ENCODE measurements at regions not wholly inside any gene's neighbourhood (a gene's known extent, or its start where the extent isn't known, plus 50 kb on each side); places are given as distances from the start of the nearest gene placed in this dataset.

- DNase-seq (ENCODE audit: low read depth, low spot score), result no peak
- H3K36me3 ChIP-seq (ENCODE audit: insufficient read depth, low read length), result no peaks in the 10 kb centered on the region
Measured at GRCh38 chr18:2104620-2105462, 466.5 kb downstream of the METTL4 start.

GRCh38 chr18:2108591-2108990 is 462.7 kb downstream of the METTL4 start:
- TF ChIP-seq EZH2 (IDR thresholded peaks at IDR 0.05) (no peak), FOXP2 (optimal IDR thresholded peaks at IDR 0.05; ENCODE audit: control extremely low read depth, extremely low read length, insufficient read depth) (no peak), POLR2AphosphoS5 (IDR thresholded peaks at IDR 0.05; ENCODE audit: borderline replicate concordance, low read depth, low read length) (no peak)
- no peak for DNase-seq (ENCODE audit: low read depth, low spot score)
- Histone ChIP-seq H3K36me3 (ENCODE audit: insufficient read depth, low read length) (no peaks in the 10 kb centered on the region), H3K4me3 (no peak overlapping the region), H3K27ac (no peak overlapping the region), H3K9me3 (ENCODE audit: low read depth, low read length) (no peaks in the 10 kb centered on the region), H3K9ac (ENCODE audit: insufficient read length) (no peak overlapping the region)

More at GRCh38 chr18:2104620-2105462, 466.5 kb downstream of the METTL4 start:
- Histone ChIP-seq H3K9me3 (ENCODE audit: low read depth, low read length) (no peaks in the 10 kb centered on the region), H3K9ac (ENCODE audit: insufficient read length) (no peak overlapping the region), H3K27ac (no peak overlapping the region), H3K4me3 (no peak overlapping the region)
- TF ChIP-seq POLR2AphosphoS5 (IDR thresholded peaks at IDR 0.05; ENCODE audit: borderline replicate concordance, low read depth, low read length) (no peak), EZH2 (IDR thresholded peaks at IDR 0.05) (no peak), FOXP2 (optimal IDR thresholded peaks at IDR 0.05; ENCODE audit: control extremely low read depth, extremely low read length, insufficient read depth) (no peak)

DNA sequence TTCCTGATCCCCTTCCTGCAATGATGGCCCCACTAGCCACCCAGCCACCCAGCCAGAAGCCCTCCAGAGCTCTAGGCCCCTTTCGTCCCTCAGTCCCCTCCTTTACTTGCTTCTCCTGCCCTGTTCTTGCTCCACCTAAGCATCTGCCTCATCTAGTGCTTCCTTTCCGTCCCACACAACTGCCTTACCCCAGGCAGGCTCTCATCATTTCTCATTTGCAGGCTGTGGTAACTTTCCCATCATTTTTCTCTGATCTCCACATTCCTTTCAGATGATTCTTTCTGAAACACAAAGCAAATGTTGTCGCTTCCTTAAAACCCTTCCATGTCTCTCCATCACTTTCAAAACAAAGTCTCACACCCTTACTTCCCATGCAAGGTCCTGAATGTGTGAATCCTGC is 459.8 kb downstream of the METTL4 start:
- DNase-seq (ENCODE audit: low read depth, low spot score), result no peak
- Histone ChIP-seq H3K9ac (ENCODE audit: insufficient read length) (no peak overlapping the region), H3K4me3 (no peak overlapping the region), H3K9me3 (ENCODE audit: low read depth, low read length) (no peaks in the 10 kb centered on the region), H3K27ac (no peak overlapping the region), H3K36me3 (ENCODE audit: insufficient read depth, low read length) (no peaks in the 10 kb centered on the region)
- TF ChIP-seq EZH2 (IDR thresholded peaks at IDR 0.05), result no peak
- no peak for TF ChIP-seq FOXP2 (optimal IDR thresholded peaks at IDR 0.05; ENCODE audit: control extremely low read depth, extremely low read length, insufficient read depth)
- TF ChIP-seq POLR2AphosphoS5 (IDR thresholded peaks at IDR 0.05; ENCODE audit: borderline replicate concordance, low read depth, low read length), result no peak

GRCh38 chr18:2112435-2113045 is 458.8 kb downstream of the METTL4 start:
- H3K9me3 ChIP-seq (ENCODE audit: low read depth, low read length), result no peaks in the 10 kb centered on the region
- H3K27ac ChIP-seq, result no peak overlapping the region
- H3K36me3 ChIP-seq (ENCODE audit: insufficient read depth, low read length), result no peaks in the 10 kb centered on the region
- H3K4me3 ChIP-seq, result no peak overlapping the region
- TF ChIP-seq FOXP2 (optimal IDR thresholded peaks at IDR 0.05; ENCODE audit: control extremely low read depth, extremely low read length, insufficient read depth), result no peak
- TF ChIP-seq EZH2 (IDR thresholded peaks at IDR 0.05), result no peak
- no peak for TF ChIP-seq POLR2AphosphoS5 (IDR thresholded peaks at IDR 0.05; ENCODE audit: borderline replicate concordance, low read depth, low read length)
- no peak for DNase-seq (ENCODE audit: low read depth, low spot score)
- H3K9ac ChIP-seq (ENCODE audit: insufficient read length), result no peak overlapping the region

DNA sequence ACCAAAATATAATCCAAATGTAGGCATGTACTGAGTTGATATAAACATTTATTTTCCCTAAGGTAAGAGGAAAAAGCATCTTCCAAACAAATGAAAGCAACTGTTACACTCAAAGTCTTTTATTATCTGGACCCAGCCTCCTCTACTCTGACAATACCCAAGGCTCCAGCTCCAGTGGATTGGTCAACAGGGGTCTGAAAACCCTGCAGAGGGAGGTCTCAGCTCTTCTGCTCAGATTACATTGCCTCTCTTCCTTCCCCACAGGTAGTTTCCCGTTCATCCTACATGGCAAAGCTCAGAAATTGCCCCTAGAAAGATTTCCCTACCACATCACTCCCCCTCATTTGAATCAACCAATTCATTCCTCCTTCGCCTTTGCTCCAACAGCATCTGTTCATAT is 457.0 kb downstream of the METTL4 start:
- TF ChIP-seq FOXP2 (optimal IDR thresholded peaks at IDR 0.05; ENCODE audit: control extremely low read depth, extremely low read length, insufficient read depth), result no peak
- TF ChIP-seq EZH2 (IDR thresholded peaks at IDR 0.05), result no peak
- no peak for TF ChIP-seq POLR2AphosphoS5 (IDR thresholded peaks at IDR 0.05; ENCODE audit: borderline replicate concordance, low read depth, low read length)
- no peak overlapping the region for H3K9ac ChIP-seq (ENCODE audit: insufficient read length)
- DNase-seq (ENCODE audit: low read depth, low spot score), result no peak
- H3K36me3 ChIP-seq (ENCODE audit: insufficient read depth, low read length), result no peaks in the 10 kb centered on the region
- H3K27ac ChIP-seq, result no peak overlapping the region
- no peaks in the 10 kb centered on the region for H3K9me3 ChIP-seq (ENCODE audit: low read depth, low read length)
- H3K4me3 ChIP-seq, result no peak overlapping the region

DNA sequence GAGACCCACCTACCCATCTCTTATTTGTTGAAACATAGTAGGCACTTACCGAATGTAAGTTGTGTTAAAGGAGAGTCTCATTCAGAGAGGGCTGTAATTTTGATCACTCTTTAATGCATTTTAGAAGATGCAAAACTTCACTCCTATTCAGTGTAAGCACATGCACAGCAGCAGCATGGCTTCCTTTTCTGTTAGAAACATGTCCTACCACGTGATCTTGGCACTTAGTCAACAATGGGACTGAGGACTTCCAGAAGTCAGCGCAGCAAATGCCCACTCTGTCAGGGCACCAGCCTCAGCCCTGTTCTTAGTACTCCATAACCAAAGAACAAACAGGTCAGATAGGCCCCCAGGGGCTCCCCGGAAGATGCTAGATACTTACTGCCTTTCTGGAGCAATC is 456.5 kb downstream of the METTL4 start:
- TF ChIP-seq POLR2AphosphoS5 (IDR thresholded peaks at IDR 0.05; ENCODE audit: borderline replicate concordance, low read depth, low read length) (no peak), EZH2 (IDR thresholded peaks at IDR 0.05) (no peak), FOXP2 (optimal IDR thresholded peaks at IDR 0.05; ENCODE audit: control extremely low read depth, extremely low read length, insufficient read depth) (no peak)
- no peaks in the 10 kb centered on the region for H3K36me3 ChIP-seq (ENCODE audit: insufficient read depth, low read length)
- DNase-seq (ENCODE audit: low read depth, low spot score), result no peak
- no peak overlapping the region for H3K27ac ChIP-seq
- no peak overlapping the region for H3K9ac ChIP-seq (ENCODE audit: insufficient read length)
- H3K9me3 ChIP-seq (ENCODE audit: low read depth, low read length), result no peaks in the 10 kb centered on the region
- no peak overlapping the region for H3K4me3 ChIP-seq

DNA sequence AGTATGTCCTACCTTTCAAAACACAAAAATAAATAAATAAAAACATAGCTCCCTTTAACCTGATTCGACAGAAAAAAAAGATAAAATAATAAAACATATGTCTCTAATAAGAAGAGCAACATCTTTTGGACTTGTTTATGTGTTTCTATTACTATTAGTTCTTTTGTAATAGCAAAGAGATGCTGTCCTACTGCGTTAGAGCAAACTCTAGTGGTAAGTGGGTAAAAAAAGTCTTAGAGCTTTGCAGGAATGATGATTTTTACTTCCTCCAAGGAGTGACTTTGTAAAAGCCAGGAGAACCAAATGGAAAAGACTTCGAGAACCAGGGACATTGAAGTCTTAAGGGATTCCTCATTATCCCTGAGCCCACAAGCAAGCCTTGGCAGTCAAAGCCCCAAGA is 450.1 kb downstream of the METTL4 start:
- H3K36me3 ChIP-seq (ENCODE audit: insufficient read depth, low read length), result no peaks in the 10 kb centered on the region
- no peak overlapping the region for H3K9ac ChIP-seq (ENCODE audit: insufficient read length)
- no peak for TF ChIP-seq FOXP2 (optimal IDR thresholded peaks at IDR 0.05; ENCODE audit: control extremely low read depth, extremely low read length, insufficient read depth)
- TF ChIP-seq POLR2AphosphoS5 (IDR thresholded peaks at IDR 0.05; ENCODE audit: borderline replicate concordance, low read depth, low read length), result no peak
- no peak for TF ChIP-seq EZH2 (IDR thresholded peaks at IDR 0.05)
- DNase-seq (ENCODE audit: low read depth, low spot score), result no peak
- H3K9me3 ChIP-seq (ENCODE audit: low read depth, low read length), result no peaks in the 10 kb centered on the region
- H3K4me3 ChIP-seq, result no peak overlapping the region
- no peak overlapping the region for H3K27ac ChIP-seq

DNA sequence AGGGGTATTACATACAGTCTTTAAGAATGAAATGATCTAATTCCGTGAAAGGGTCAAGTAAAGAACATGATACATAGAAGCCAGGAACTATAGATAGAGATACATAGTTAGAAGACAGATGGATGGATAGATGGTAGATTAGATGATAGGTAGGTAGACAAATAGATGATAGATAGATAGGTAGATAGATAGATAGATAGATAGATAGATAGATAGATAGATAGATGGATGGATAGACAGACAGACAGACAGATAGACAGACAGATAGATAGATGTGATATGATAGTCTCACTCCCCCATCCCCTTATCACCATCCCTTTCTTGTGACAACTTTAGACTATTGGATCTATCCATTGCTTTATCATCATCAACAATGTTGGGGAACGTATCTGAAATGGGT is 448.2 kb downstream of the METTL4 start:
- Histone ChIP-seq H3K4me3 (no peak overlapping the region), H3K9me3 (ENCODE audit: low read depth, low read length) (no peaks in the 10 kb centered on the region), H3K36me3 (ENCODE audit: insufficient read depth, low read length) (no peaks in the 10 kb centered on the region), H3K9ac (ENCODE audit: insufficient read length) (no peak overlapping the region), H3K27ac (no peak overlapping the region)
- DNase-seq (ENCODE audit: low read depth, low spot score), result no peak
- TF ChIP-seq FOXP2 (optimal IDR thresholded peaks at IDR 0.05; ENCODE audit: control extremely low read depth, extremely low read length, insufficient read depth) (no peak), POLR2AphosphoS5 (IDR thresholded peaks at IDR 0.05; ENCODE audit: borderline replicate concordance, low read depth, low read length) (no peak)
